ENCODE measurements at regions not wholly inside any gene's neighbourhood (a gene's known extent, or its start where the extent isn't known, plus 50 kb on each side); places are given as distances from the start of the nearest gene placed in this dataset.

DNA sequence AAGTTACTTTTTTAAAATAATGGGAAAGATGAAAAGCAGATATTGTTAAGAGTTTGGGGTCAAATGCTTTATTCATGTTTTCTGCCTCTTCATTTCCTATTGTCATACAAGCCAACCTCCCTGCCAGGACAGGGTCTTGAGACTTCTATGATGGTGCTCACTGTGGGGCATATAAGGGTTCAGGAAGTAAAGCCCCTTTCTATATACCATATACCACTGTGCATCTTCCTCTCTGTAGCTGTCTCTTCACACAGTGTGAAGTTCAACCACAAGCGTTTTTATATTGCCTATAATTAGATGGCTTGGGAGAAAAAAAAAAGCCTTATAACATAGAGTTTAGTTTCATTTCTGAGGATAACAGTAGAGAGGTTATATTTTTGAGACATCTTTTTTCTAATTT lies 389.8 kb upstream of the SORCS1 start:
- Histone ChIP-seq H3K4me3 (ENCODE audit: low read length) (no peak overlapping the region), H3K9me3 (ENCODE audit: low read length) (no peaks in the 10 kb centered on the region), H3K9me2 (ENCODE audit: insufficient read depth, low read length) (no peaks in the 10 kb centered on the region), H3K9ac (ENCODE audit: low read length) (no peak overlapping the region), H3K36me3 (ENCODE audit: insufficient read depth, low read length) (no peaks in the 10 kb centered on the region), H3K4me2 (ENCODE audit: low read length) (no peak overlapping the region), H3K27ac (ENCODE audit: low read length) (no peak overlapping the region), H3K27me3 (ENCODE audit: insufficient read depth, low read depth, low read length) (no peaks in the 10 kb centered on the region), H3K79me2 (replicated peaks; ENCODE audit: insufficient read depth, low read length) (no peaks in the 10 kb centered on the region), H4K20me1 (ENCODE audit: insufficient read depth) (no peaks in the 10 kb centered on the region), H3F3A (ENCODE audit: insufficient read depth, low read length, poor library complexity, severe bottlenecking) (no peaks in the 10 kb centered on the region), H2AFZ (ENCODE audit: low read depth, low read length) (no peak overlapping the region)
- TF ChIP-seq, protein P1, sequence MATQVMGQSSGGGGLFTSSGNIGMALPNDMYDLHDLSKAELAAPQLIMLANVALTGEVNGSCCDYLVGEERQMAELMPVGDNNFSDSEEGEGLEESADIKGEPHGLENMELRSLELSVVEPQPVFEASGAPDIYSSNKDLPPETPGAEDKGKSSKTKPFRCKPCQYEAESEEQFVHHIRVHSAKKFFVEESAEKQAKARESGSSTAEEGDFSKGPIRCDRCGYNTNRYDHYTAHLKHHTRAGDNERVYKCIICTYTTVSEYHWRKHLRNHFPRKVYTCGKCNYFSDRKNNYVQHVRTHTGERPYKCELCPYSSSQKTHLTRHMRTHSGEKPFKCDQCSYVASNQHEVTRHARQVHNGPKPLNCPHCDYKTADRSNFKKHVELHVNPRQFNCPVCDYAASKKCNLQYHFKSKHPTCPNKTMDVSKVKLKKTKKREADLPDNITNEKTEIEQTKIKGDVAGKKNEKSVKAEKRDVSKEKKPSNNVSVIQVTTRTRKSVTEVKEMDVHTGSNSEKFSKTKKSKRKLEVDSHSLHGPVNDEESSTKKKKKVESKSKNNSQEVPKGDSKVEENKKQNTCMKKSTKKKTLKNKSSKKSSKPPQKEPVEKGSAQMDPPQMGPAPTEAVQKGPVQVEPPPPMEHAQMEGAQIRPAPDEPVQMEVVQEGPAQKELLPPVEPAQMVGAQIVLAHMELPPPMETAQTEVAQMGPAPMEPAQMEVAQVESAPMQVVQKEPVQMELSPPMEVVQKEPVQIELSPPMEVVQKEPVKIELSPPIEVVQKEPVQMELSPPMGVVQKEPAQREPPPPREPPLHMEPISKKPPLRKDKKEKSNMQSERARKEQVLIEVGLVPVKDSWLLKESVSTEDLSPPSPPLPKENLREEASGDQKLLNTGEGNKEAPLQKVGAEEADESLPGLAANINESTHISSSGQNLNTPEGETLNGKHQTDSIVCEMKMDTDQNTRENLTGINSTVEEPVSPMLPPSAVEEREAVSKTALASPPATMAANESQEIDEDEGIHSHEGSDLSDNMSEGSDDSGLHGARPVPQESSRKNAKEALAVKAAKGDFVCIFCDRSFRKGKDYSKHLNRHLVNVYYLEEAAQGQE (IDR thresholded peaks at IDR 0.05; ENCODE audit: borderline replicate concordance) = no peak
- TF ChIP-seq TAF1 (IDR thresholded peaks at IDR 0.05; ENCODE audit: low read depth) (no peak), EZH2 (IDR thresholded peaks at IDR 0.05; ENCODE audit: borderline replicate concordance, insufficient read depth, low read length, poor library complexity, severe bottlenecking) (no peak), MXI1 (conservative IDR thresholded peaks at IDR 0.05; ENCODE audit: poor library complexity, severe bottlenecking) (no peak), RAD21 (conservative IDR thresholded peaks at IDR 0.05) (no peak), SMC3 (conservative IDR thresholded peaks at IDR 0.05; ENCODE audit: poor library complexity) (no peak), EP300 (conservative IDR thresholded peaks at IDR 0.05; ENCODE audit: poor library complexity, severe bottlenecking) (no peak), POLR2AphosphoS5 (IDR thresholded peaks at IDR 0.05) (no peak)
- TF ChIP-seq, protein P2, sequence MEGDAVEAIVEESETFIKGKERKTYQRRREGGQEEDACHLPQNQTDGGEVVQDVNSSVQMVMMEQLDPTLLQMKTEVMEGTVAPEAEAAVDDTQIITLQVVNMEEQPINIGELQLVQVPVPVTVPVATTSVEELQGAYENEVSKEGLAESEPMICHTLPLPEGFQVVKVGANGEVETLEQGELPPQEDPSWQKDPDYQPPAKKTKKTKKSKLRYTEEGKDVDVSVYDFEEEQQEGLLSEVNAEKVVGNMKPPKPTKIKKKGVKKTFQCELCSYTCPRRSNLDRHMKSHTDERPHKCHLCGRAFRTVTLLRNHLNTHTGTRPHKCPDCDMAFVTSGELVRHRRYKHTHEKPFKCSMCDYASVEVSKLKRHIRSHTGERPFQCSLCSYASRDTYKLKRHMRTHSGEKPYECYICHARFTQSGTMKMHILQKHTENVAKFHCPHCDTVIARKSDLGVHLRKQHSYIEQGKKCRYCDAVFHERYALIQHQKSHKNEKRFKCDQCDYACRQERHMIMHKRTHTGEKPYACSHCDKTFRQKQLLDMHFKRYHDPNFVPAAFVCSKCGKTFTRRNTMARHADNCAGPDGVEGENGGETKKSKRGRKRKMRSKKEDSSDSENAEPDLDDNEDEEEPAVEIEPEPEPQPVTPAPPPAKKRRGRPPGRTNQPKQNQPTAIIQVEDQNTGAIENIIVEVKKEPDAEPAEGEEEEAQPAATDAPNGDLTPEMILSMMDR (IDR thresholded peaks at IDR 0.05; ENCODE audit: poor library complexity, severe bottlenecking) = no peak

DNA sequence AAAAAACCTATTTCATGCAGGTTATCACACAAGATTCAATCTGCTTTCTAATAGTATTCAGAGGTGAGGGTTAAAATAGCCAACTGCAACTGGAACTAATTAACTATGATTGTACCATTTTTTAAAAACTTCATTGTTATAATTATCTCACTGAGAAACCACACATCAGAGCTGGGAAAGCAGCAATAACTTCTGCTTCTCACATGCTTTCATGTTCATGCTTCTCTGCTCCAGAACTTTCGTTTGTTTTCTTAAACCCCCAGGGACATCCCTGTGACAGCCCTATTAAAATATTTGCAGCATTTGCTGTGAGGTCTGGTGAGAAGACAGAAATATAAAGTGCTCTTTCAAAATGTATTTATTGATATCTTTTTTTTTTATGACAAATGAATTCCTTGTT lies 389.0 kb upstream of the SORCS1 start:
- Histone ChIP-seq H3F3A (ENCODE audit: insufficient read depth, low read length, poor library complexity, severe bottlenecking) (no peaks in the 10 kb centered on the region), H3K9ac (ENCODE audit: low read length) (no peak overlapping the region), H3K9me2 (ENCODE audit: insufficient read depth, low read length) (no peaks in the 10 kb centered on the region), H3K4me2 (ENCODE audit: low read length) (no peak overlapping the region), H3K36me3 (ENCODE audit: insufficient read depth, low read length) (no peaks in the 10 kb centered on the region), H4K20me1 (ENCODE audit: insufficient read depth) (no peaks in the 10 kb centered on the region), H3K27me3 (ENCODE audit: insufficient read depth, low read depth, low read length) (no peaks in the 10 kb centered on the region), H3K27ac (ENCODE audit: low read length) (no peak overlapping the region), H3K9me3 (ENCODE audit: low read length) (no peaks in the 10 kb centered on the region), H3K4me3 (ENCODE audit: low read length) (no peak overlapping the region), H2AFZ (ENCODE audit: low read depth, low read length) (no peak overlapping the region), H3K79me2 (replicated peaks; ENCODE audit: insufficient read depth, low read length) (no peaks in the 10 kb centered on the region)
- TF ChIP-seq RAD21 (conservative IDR thresholded peaks at IDR 0.05) (no peak), SMC3 (conservative IDR thresholded peaks at IDR 0.05; ENCODE audit: poor library complexity) (no peak)

DNA sequence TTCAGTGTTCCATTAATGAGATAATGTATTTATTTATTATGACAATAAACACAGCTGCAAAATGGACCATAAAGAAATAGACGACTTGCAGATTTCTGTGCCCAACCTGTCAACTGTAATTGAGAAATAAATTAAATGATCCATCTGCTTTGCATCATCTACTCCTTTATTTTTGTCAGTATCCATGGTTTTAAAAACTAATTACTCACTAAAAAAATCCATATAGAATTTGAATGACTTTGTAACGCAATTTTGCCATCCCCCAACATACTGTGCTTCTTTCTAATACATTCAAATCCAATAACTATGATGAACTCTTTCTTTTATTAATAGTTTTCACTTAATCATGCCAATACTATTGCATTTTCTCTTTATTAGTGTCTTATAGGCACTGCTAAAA lies 388.5 kb upstream of the SORCS1 start:
- H2AFZ ChIP-seq (ENCODE audit: low read depth, low read length) = no peak overlapping the region
- no peaks in the 10 kb centered on the region for H3K79me2 ChIP-seq (replicated peaks; ENCODE audit: insufficient read depth, low read length)
- H3K4me2 ChIP-seq (ENCODE audit: low read length) = no peak overlapping the region
- TF ChIP-seq SMC3 (conservative IDR thresholded peaks at IDR 0.05; ENCODE audit: poor library complexity) = no peak
- TF ChIP-seq RAD21 (conservative IDR thresholded peaks at IDR 0.05) = no peak
- TF ChIP-seq POLR2AphosphoS5 (IDR thresholded peaks at IDR 0.05) = no peak
- TF ChIP-seq, protein P1 (IDR thresholded peaks at IDR 0.05; ENCODE audit: borderline replicate concordance) = no peak
- TF ChIP-seq EP300 (conservative IDR thresholded peaks at IDR 0.05; ENCODE audit: poor library complexity, severe bottlenecking) = no peak
- TF ChIP-seq, protein P2 (IDR thresholded peaks at IDR 0.05; ENCODE audit: poor library complexity, severe bottlenecking) = no peak
- TF ChIP-seq MXI1 (conservative IDR thresholded peaks at IDR 0.05; ENCODE audit: poor library complexity, severe bottlenecking) = no peak
- no peak for TF ChIP-seq EZH2 (IDR thresholded peaks at IDR 0.05; ENCODE audit: borderline replicate concordance, insufficient read depth, low read length, poor library complexity, severe bottlenecking)
- no peak for TF ChIP-seq TAF1 (IDR thresholded peaks at IDR 0.05; ENCODE audit: low read depth)
- H3K4me3 ChIP-seq (ENCODE audit: low read length) = no peak overlapping the region
- no peak overlapping the region for H3K9ac ChIP-seq (ENCODE audit: low read length)
- H3K36me3 ChIP-seq (ENCODE audit: insufficient read depth, low read length) = no peaks in the 10 kb centered on the region
- H3K9me2 ChIP-seq (ENCODE audit: insufficient read depth, low read length) = no peaks in the 10 kb centered on the region
- H3K27me3 ChIP-seq (ENCODE audit: insufficient read depth, low read depth, low read length) = no peaks in the 10 kb centered on the region
- H3F3A ChIP-seq (ENCODE audit: insufficient read depth, low read length, poor library complexity, severe bottlenecking) = no peaks in the 10 kb centered on the region
- no peaks in the 10 kb centered on the region for H4K20me1 ChIP-seq (ENCODE audit: insufficient read depth)
- no peak overlapping the region for H3K27ac ChIP-seq (ENCODE audit: low read length)
- H3K9me3 ChIP-seq (ENCODE audit: low read length) = no peaks in the 10 kb centered on the region
